ENCODE measurements at regions not wholly inside any gene's neighbourhood (a gene's known extent, or its start where the extent isn't known, plus 50 kb on each side); places are given as distances from the start of the nearest gene placed in this dataset.
"Not testable (repeated sequence)": the region's sequence is repeated elsewhere in the genome, so short reads cannot be mapped to it uniquely, and the experiment has no call there.

GRCh38 chr17:22095414-22095813, 403.1 kb downstream of the KCNJ18 start:
- not testable (repeated sequence) for TF ChIP-seq POLR2A (IDR thresholded peaks at IDR 0.05); CTCF (IDR thresholded peaks at IDR 0.05 in 4 of 5, conservative IDR thresholded peaks at IDR 0.05 in 1 of 5)
